ENCODE measurements at regions not wholly inside any gene's neighbourhood (a gene's known extent, or its start where the extent isn't known, plus 50 kb on each side); places are given as distances from the start of the nearest gene placed in this dataset.
"Not testable (repeated sequence)": the region's sequence is repeated elsewhere in the genome, so short reads cannot be mapped to it uniquely, and the experiment has no call there.

DNA sequence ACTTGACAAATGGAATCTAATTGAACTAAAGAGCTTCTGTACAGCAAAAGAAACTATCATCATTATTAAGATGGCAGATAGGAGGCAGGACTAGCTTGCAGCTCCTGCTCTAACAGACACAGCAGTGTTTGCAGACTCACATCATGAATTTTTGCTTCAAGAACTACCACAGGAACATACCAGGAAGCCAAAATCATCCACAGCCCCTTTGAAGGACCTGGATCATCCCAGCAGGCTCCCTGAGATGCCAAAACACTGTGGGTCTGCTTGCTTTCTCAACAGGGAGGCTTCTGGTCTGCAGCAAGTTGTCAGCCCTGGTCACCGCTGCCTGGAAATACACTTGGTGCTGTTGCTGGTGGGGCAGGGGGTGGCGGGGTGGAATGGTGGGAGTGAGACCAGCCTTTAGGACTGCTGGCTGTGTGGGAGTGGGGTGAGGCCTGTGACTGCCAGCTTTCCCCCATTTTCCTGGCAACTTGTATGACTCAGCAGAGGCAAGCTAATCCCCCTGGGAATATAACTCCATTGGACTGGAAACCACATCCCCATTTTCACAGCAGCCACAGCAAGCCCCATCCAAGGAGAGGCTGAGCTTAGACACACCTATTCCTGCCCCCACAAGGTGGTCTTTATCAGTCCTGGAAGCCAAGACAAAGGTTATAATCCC, 533.8 kb upstream of the CYLC2 start:
- TF ChIP-seq, protein P1, sequence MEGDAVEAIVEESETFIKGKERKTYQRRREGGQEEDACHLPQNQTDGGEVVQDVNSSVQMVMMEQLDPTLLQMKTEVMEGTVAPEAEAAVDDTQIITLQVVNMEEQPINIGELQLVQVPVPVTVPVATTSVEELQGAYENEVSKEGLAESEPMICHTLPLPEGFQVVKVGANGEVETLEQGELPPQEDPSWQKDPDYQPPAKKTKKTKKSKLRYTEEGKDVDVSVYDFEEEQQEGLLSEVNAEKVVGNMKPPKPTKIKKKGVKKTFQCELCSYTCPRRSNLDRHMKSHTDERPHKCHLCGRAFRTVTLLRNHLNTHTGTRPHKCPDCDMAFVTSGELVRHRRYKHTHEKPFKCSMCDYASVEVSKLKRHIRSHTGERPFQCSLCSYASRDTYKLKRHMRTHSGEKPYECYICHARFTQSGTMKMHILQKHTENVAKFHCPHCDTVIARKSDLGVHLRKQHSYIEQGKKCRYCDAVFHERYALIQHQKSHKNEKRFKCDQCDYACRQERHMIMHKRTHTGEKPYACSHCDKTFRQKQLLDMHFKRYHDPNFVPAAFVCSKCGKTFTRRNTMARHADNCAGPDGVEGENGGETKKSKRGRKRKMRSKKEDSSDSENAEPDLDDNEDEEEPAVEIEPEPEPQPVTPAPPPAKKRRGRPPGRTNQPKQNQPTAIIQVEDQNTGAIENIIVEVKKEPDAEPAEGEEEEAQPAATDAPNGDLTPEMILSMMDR (IDR thresholded peaks at IDR 0.05; ENCODE audit: borderline replicate concordance, control extremely low read depth, extremely low read depth, insufficient read depth, missing control alignments): no peak
- DNase-seq (ENCODE audit: low spot score): no peak
- in situ Hi-C loops (cut with MboI; ENCODE audit: low sequenced_read_pairs, unreplicated experiment): no loop called here

DNA sequence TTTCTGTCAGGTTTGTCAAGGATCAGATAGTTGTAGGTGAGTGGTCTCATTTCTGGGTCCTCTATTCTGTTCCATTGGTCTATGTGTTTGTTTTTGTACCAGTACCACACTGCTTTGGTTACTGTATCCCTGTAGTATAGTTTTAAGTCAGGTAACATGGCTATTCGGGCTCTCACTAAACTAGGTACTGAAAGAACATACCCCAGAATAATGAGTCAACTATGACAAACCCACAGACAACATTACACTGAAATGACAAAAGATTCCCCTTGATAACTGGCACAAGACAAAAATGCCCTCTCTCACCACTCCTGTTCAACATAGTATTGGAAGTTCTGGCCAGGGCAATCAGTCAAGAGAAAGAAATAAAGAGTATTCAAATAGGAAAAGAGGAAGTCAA, 535.3 kb upstream of the CYLC2 start:
- TF ChIP-seq, protein P1 (IDR thresholded peaks at IDR 0.05; ENCODE audit: borderline replicate concordance, control extremely low read depth, extremely low read depth, insufficient read depth, missing control alignments): no peak
- DNase-seq (ENCODE audit: low spot score): no peak
- in situ Hi-C loops (cut with MboI; ENCODE audit: low sequenced_read_pairs, unreplicated experiment): no loop called here

DNA sequence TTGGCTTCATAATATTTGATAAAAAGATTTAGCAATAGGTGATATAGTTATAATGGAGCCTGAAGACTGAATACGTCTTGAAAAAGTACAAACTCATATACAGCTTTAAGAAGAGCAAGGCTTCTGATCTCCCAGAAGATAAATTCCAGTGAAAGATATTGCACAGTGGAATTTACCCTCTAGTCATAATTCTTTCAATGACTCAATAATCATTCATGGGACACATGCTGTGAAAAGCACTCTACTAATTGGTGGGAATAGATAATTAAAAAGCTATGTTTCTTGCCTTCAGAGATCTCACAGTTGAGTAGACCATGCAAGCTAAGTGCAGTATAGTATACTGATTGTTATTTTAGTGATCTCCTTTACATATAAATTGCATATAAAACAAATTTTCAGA, 538.6 kb upstream of the CYLC2 start:
- TF ChIP-seq, protein P1 (IDR thresholded peaks at IDR 0.05; ENCODE audit: borderline replicate concordance, control extremely low read depth, extremely low read depth, insufficient read depth, missing control alignments): no peak
- in situ Hi-C loops (cut with MboI; ENCODE audit: low sequenced_read_pairs, unreplicated experiment): no loop called here
- no peak for DNase-seq (ENCODE audit: low spot score)

DNA sequence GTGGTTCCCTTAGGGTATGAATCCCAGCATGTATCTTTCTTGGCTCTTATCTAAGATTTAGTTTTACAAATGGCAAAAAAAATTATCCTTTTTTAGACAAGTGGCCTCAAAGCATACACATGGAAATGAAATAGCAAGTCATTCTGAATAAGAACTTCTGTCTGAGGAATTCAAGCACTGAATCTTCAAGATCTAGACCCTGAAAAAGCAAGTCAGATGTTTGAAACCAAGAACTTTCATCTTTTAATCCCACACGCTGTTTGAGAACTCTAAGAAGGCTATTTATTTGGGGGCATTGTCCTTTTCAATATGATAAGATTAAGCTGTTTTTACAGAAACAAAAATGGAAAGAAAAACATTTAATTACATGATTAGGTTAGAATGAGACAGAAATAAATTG, 549.2 kb upstream of the CYLC2 start:
- in situ Hi-C loops (cut with MboI; ENCODE audit: low sequenced_read_pairs, unreplicated experiment): no loop called here
- TF ChIP-seq, protein P1 (IDR thresholded peaks at IDR 0.05; ENCODE audit: borderline replicate concordance, control extremely low read depth, extremely low read depth, insufficient read depth, missing control alignments): no peak
- DNase-seq (ENCODE audit: low spot score): no peak

GRCh38 chr9:102445181-102445747, 549.9 kb upstream of the CYLC2 start:
- TF ChIP-seq, protein P1 (IDR thresholded peaks at IDR 0.05; ENCODE audit: borderline replicate concordance, control extremely low read depth, extremely low read depth, insufficient read depth, missing control alignments): no peak
- no peak for DNase-seq (ENCODE audit: low spot score)
- in situ Hi-C loops (cut with MboI; ENCODE audit: low sequenced_read_pairs, unreplicated experiment): no loop called here

DNA sequence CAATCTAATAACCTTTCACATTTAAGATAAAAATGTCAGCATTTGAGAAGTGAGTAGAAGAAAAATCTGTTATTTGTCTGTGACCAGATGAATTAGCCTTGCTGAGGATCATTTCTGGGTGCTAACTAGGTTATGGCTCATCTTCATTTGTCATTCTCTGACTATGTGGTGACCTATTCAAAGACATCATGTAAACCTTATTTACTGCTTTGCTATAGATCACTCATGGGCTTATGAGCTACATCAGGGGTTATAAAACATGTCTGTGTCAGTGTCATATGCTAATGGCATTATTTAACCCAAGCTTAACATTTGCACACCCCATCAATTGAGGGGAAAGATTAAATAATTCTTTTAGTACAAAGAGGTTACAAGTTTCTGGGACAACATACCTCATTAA, 555.5 kb upstream of the CYLC2 start:
- TF ChIP-seq, protein P1 (IDR thresholded peaks at IDR 0.05; ENCODE audit: borderline replicate concordance, control extremely low read depth, extremely low read depth, insufficient read depth, missing control alignments): no peak
- in situ Hi-C loops (cut with MboI; ENCODE audit: low sequenced_read_pairs, unreplicated experiment): no loop called here
- no peak for DNase-seq (ENCODE audit: low spot score)

DNA sequence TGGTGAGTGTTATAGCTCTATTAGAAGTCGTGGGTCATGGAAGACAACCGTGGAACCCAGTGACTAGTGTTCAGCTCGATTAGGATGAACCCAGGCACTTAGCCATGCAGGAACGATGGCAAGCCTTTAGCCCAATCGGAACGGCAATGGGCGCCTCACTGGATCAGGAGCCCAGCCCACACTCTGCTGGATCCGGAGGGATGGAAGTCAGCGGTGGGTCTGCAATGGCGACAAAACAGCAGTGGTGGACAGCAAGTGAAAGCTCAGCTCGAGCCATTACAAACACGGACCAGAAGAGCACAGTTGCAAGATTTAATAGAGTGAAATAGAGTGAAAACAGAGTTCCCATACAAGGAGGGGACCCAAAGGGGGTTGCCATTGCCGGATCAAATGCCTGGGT, 558.5 kb upstream of the CYLC2 start:
- in situ Hi-C loops (cut with MboI; ENCODE audit: low sequenced_read_pairs, unreplicated experiment); DNase-seq (ENCODE audit: low spot score): not testable (repeated sequence)

Measured in GM13976 (cell line).